G401 (cell line): ENCODE measurements at regions not wholly inside any gene's neighbourhood (a gene's known extent, or its start where the extent isn't known, plus 50 kb on each side); places are given as distances from the start of the nearest gene placed in this dataset.

ENCODE experiments used
- DNase-seq: peaks from one replicate; pipeline ENCODE4 v3.0.0-alpha.2; 2015; ENCODE audit warnings: low spot score
- in situ Hi-C: cut with HindIII; loops from 2 replicates; pipeline ENCODE4 v1.10.0; 2016; ENCODE audit warnings: low sequenced_read_pairs, mixed read lengths

- in situ Hi-C loops = no loop called here
- peak; percentile 9 for DNase-seq
Observed at GRCh38 chrX:8971116-8971515, 62.8 kb downstream of the FAM9B start.

- in situ Hi-C loops = no loop called here
- no peak for DNase-seq
Observed at GRCh38 chrX:8969378-8969777, 64.5 kb downstream of the FAM9B start.

GRCh38 chrX:8967461-8967860, 66.5 kb downstream of the FAM9B start:
- in situ Hi-C loops = no loop called here
- no peak for DNase-seq

- no peak for DNase-seq
- in situ Hi-C loops = no loop called here
Observed at GRCh38 chrX:8960957-8961468, 72.9 kb downstream of the FAM9B start.

GRCh38 chrX:8955511-8955910, 78.4 kb downstream of the FAM9B start:
- peak; percentile 30 for DNase-seq
- in situ Hi-C loops = no loop called here

GRCh38 chrX:8946563-8946962, 87.4 kb downstream of the FAM9B start:
- DNase-seq = no peak
- in situ Hi-C loops = no loop called here

- in situ Hi-C loops = no loop called here
- DNase-seq = peak; percentile 23
Observed at GRCh38 chrX:8939322-8939721, 94.6 kb downstream of the FAM9B start.

GRCh38 chrX:8927701-8928100, 106.2 kb downstream of the FAM9B start:
- no peak for DNase-seq
- in situ Hi-C loops = no loop called here

GRCh38 chrX:8927066-8927635, 106.8 kb downstream of the FAM9B start:
- in situ Hi-C loops = no loop called here
- DNase-seq = no peak

- no peak for DNase-seq
- in situ Hi-C loops = no loop called here
Observed at GRCh38 chrX:8921615-8922014, 112.3 kb downstream of the FAM9B start.

- in situ Hi-C loops = no loop called here
- DNase-seq = no peak
Observed at GRCh38 chrX:8919801-8920200, 114.1 kb downstream of the FAM9B start.

- in situ Hi-C loops = no loop called here
Observed at GRCh38 chrX:8916697-8917096, 115.5 kb upstream of the FAM9A start.

GRCh38 chrX:8914681-8915080, 113.5 kb upstream of the FAM9A start:
- no peak for DNase-seq
- in situ Hi-C loops = no loop called here

More at GRCh38 chrX:8916697-8917096, 115.5 kb upstream of the FAM9A start:
- no peak for DNase-seq

- in situ Hi-C loops = no loop called here
- DNase-seq = peak; percentile 11
Observed at GRCh38 chrX:8913655-8914409, 112.6 kb upstream of the FAM9A start.

GRCh38 chrX:8907688-8908087, 106.5 kb upstream of the FAM9A start:
- in situ Hi-C loops = no loop called here
- DNase-seq = no peak

- in situ Hi-C loops = no loop called here
Observed at GRCh38 chrX:8906299-8906938, 105.2 kb upstream of the FAM9A start.

GRCh38 chrX:8897259-8897658, 96.1 kb upstream of the FAM9A start:
- no peak for DNase-seq
- in situ Hi-C loops = no loop called here

More at GRCh38 chrX:8906299-8906938, 105.2 kb upstream of the FAM9A start:
- no peak for DNase-seq

GRCh38 chrX:8890794-8891193, 89.6 kb upstream of the FAM9A start:
- in situ Hi-C loops = no loop called here
- no peak for DNase-seq

- in situ Hi-C loops = no loop called here
Observed at GRCh38 chrX:8887004-8887403, 85.8 kb upstream of the FAM9A start.

GRCh38 chrX:8879750-8880149, 78.6 kb upstream of the FAM9A start:
- in situ Hi-C loops = no loop called here
- no peak for DNase-seq

More at GRCh38 chrX:8887004-8887403, 85.8 kb upstream of the FAM9A start:
- no peak for DNase-seq
